ENCODE measurements at regions not wholly inside any gene's neighbourhood (a gene's known extent, or its start where the extent isn't known, plus 50 kb on each side); places are given as distances from the start of the nearest gene placed in this dataset.

DNA sequence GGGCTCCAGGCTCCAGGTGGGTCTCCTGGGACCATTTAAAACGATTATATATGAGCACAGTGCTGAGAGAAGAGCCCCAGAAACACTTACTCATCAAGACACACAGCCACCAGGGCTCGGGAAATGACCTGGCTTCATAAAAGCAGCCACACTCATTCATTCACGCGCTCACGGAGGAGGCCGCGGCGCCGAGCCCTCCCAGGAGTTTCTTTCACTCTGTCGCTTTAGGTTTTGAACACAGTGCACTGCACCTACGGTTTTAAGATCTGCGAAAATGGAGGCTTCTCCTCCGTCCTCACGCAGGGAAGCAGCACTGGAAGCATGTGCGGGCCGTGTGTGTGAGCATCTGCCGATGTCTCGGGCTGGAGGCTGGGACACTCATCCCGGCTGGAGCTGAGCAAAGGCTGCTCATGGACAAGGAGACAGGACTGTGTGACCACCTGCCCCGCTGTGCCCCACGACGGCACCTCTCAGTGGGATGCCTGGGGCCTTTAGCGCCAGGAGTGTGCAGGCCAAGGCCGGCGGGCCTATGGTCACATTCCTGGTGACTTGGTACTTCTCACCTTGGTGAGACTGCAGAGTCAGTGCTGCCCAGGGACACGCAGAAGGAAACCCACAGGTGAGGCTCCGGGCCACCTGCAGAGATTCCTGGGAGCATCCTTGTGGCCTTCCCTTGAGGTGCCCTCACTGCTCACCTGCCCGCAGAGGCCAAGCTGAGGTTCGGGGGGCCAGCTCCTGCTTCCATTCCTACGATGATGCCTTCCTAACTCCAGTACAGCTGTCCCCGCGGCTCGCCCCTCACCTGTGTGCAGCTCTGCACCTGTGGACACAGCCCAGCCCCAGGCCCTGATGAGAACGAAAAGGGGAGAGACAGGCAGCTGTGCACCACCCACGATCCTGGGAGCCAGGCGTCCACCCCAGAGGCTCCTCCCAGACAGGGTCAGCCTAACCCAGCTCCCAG lies 872.0 kb downstream of the BRD1 start:
- no peak for DNase-seq

DNA sequence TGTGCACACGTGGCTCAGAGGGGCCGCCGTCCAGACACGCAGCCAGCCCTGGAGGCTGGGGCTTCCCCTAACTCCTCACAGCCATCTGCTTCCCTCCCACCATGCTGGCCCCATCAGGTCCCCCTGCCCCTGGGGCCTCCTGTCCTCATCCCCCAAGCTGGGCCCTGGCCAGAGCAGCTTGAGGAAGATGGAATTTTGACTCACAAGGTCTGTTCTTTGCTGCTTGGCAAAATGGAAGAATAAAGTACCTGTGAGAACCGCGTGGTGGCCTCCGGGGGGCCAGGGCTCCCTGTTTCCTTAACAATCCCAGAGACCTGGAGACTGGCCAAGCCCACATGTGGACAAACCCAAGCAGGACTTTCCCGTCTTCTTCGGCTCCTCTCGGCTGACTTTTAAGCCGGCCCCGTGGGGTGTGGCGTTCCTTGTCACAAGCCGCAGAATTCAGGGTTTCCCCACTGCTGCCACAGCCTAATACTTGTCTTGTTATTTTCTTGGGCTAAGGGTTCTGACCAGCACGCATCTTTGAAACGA lies 872.8 kb downstream of the BRD1 start:
- DNase-seq, result no peak

DNA sequence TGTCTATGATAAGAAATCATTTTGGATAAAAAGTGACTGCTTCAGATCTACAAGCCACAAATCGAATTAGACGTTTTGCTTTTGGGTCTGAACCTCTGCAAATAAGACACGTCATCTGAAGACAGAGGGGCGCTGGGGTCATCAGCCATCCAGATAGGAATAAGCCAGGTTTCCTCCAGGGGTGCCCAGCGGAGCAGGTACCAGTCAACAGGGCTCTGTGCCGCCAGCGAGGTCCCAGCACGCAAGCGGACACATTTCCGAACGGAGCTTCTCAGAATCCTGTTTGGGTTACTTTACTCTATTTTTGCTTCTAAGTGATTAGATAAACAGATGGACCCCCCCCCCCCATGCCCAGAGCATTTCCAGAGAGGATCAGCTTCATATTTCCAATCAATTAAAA lies 873.8 kb downstream of the BRD1 start:
- no peak for DNase-seq

DNA sequence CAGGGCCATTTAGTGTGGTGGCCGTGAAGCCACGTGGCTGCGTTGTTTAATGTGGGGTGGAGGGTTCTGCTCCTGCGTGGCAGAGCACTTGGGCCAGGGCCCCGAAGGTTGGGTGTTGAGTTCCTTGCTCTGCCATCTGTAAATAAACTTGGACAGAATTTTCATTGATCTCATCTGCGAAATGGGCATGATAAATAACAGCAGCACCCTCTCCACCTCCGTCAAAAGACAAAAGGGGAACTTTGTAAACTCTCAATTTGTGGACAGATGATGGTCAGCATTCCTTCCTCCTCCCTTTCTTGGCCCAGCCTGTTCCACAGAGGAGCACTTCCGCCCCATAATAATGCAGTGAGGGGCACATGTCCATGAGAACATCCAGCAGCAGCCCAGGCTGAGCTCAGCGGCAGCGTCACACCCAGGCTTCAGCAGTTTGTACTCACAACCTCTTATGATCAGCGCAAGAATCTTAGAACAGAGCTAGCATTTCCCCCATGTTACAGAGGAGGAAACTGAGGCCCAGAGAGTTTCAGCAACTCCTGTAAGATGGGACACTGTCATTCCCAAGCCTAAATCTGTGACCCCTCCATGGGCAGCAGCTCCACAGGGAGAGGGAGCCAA lies 874.5 kb downstream of the BRD1 start:
- no peak for DNase-seq

DNA sequence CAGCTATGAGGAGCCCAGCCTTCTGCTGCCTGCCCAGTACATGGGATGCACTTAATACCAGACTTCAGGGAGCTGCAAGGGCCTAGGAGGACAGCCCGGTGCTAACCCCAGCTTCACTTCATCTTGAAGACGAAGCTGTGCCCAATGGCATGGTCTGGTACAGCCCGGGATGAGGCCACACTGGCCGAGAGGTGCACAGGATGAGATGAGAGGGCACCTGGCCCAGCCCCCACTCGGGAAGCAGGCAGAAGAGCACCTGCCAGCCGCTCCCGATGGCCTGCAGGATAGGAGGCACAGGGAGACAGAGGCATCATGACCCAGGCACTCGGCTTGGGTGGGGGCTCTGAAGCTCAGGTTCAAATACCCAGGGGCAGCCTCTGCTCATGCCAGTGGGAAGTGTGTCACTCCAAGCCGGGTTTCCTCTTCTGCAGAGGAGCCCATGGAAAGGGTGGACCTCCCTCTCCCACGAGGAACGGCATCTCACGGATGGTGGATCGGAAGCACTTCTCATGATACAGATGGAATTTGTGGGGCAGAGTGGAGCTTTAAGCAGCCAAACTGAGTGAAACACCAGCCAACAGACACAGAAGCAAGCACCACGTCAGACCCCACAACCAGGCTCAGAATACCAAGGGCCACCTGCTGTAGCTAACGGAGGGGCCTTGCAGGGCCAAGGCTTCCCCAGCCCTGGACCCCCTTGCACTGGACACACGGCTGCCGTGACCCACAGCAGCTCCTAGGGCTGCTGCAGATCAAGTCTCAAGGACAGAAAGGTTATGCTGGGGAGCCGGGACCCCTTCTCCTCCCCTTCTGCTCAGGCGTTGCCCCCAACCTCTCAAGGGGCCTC lies 875.2 kb downstream of the BRD1 start:
- DNase-seq, result no peak

DNA sequence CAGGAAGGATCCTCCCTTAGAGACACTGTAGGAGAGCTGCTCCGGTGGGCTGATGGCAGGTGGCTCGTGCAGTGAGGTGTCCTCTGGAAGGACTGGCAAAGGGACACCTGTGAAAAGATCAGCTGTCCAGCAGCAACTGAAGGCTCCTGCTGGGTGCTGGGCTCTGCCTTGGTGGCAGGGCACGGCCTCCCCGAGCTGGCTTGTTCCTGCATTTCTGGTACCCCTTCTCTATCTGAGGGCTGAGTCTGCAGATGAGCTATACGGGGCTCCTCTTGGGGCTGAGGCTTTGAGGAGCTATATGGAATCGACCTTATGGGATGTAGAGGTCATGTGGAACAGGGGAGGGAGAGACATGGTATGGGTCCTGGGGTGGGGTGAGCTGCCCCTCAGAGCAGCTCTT lies 875.8 kb downstream of the BRD1 start:
- no peak for DNase-seq

DNA sequence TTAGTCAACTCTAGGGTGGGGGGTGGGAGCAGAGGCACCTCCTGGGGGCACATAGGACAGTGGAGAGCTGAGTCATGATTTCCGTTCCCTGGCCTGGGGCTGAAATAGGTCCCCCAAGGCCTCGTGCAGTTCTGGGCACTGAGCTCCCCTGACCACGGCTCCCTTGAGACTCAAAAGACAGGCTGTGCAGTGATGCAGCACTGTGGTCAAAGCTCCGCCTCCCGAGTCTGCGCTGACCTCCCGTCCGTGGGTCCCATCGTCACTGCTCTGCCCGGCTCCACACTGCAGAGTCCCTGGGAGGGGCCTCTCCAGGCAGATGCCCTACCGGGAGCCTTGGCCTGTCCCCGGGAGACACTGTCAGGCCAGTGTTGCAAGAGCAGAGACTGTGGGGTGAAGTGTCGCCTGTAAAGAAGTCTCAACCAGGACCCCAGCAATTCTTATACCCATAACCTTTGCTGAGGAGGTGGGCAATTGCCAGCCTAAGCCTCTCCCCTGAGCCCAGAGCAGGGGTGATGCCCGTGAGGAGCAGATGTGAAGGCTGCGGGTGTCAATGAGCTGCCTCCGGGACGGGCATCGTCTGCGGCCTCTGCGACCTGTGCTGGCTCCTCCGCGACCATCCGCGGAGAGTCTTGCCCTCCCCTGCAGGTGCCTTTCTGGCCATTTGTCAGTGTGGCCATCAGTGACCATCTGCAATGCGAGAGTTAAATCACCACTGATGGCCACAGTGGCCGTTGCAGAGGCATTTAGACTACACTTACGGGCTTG lies 877.3 kb downstream of the BRD1 start:
- no peak for DNase-seq

DNA sequence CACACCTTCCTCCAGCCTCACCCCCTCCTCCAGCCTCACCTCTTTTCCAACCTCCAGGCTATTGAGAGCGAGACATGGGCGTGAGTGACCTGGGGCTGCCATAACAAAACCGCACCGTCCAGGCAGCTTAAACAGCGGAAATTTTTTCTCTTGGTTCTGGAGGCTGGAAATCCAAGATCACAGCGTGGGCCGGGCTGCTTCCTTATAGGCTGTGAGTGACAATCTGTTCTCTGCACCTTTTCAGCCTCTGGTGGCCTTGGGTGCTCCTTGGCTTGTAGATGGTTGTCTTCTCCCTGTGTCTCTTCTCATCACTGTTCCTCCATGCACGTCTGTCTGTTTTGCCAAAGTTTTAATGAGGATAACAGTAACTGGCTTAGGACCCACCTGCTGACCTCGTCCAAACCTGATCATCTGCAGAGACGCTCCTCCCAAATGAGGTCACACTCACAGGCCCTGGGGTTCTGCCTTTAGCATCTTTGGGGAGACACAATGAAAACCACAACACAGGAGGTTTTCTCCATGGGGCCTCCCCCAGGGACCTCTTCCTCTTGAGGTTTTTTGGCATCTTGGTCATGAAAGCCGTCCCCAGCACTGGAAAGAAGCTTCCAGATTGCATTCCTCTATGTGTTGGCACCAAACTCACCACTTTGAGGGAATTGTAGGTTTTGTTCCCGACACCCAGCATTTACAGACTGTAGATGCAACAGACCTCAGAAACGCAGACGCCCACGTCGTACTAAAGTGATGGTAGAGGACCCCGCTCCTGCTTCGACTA lies 878.1 kb downstream of the BRD1 start:
- no peak for DNase-seq

DNA sequence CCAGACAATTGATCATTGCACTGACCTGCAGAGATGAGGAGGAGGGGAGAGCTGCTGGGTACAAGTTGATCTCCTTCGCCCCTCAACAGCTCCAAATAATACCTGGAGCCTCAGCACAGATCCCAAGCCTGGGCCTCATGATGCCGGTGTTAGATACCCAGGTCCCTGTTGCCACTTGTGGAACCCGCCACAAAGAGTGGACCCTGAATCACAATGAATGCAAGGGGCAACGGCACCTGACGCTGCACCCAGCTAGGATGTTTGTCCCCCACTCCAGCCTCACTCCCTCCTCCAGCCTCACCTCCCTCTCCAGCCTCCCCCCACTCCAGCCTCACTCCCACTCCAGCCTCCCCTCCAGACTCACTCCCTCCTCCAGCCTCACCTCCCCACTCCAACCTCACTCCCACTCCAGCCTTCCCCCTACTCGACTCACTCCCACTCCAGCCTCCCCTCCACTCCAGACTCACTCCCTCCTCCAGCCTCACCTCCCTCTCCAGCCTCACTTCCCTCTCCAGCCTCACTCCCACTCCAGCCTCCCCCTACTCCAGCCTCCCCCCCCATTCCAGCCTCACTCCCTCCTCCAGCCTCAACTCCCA lies 879.0 kb downstream of the BRD1 start:
- no peak for DNase-seq

DNA sequence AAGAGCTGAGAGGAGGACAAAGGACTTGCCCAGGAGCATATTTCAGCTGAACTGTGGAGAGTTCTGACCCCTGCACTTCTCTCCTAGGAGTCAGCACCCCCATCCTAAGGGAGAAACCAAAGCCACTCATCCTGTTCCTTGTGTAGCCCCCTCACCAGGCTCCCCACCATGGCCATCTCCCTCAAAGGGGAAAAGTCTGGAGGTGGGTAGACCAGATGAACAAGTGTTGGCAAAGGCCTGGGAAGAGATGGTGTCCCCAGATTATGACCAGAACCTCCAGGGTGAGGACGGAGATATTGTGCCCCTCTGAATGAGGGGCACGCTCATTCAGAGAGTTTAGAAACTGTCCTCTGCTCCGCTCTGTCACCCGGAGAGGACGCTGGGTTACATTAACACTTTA lies 880.0 kb downstream of the BRD1 start:
- DNase-seq, result no peak

DNA sequence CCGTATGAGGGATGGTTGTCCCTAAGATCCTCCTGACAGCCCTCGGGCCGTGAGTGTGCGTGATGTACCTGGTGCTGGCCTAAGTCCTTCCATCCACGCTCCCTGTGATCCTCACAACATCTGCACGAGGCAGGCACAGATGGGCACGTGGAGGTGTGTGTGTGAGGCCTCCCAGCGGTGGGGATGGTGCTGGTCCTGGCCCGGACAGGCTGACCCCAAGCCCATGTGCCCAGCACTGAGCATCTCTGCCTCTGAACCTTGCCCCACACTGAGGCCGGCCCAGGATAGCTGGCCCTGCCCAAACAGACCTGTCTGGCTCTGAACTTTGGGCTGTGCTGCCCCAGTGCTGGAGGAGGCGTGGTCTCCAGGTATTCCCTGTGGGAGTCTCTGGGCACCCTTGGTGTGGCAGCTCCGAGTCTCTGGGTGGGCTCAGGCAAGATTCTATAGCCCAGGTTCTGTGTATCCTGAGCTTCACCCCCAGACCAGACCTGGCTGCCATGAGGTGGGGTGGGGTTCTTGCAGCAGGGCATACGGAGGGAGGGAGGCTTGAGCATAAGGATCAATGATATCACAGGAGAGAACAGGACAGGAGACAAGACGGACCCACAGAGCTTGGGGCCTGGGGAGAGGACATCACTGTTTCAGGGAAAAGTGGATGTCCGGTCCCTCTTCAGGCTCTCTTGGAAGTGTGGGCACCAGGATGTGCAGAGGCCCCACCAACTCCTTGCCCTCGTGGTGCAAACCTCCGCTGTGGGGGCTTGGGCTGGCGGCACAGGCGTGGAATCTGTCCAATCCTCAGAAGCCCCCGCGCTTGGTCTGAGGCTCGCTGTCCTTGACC lies 881.8 kb downstream of the BRD1 start:
- DNase-seq, result no peak

DNA sequence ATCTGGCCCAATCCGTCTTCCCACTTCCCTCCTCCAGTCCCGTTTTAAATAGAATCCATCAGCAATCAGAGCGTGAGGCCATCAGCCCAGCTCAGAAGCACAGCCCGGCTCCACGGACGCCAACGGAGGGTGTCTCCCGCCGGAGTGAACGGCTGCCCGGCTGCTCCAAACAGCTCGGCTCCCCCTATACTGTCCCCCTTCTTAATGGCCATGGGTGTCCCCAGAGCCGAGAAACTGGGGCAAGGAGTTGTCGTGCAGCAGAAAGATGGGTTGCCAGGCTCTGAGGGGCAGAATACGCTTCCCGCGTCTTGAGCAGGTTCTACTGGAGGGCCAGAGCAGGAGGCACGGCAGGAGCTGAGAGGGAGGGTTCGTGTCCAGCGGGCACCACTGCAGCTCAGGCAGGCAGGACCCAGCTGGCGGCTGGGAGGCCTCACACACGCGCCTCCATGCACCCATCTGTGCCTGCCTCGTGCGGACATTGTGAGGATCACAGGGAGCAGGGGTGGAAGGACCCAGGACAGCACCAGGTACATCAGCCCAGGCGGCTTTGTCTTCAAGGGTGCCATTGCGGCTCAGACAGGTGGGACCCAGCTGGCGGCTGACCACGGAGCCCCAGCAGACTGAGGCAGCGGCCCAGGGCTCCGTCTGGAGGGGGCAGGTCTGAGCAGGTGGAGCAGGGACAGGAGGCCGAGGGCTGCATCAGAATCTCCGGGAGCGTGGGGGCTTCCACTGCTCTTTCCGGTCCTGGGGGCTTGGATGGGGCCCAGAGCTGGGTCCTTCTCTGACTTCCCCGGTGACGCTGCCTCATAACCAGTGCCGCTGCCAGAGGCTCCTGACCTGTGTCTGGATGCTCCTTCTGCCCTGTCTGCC lies 882.7 kb downstream of the BRD1 start:
- no peak for DNase-seq

DNA sequence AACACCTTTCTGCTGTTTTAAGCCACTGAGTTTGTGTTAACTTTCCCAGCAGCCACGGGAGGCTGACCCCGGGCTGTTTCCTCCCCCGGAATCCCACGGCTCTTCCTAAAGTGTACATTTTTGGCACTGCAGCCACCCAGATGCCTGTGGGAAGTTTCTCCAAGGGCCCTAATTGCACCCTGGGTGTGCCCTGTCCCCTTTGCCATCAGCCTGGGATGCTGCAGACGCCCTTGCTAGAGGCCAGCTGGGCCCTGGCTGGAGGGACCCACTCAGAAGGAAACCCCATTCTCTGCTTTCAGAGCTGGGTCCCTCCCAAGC lies 883.3 kb downstream of the BRD1 start:
- no peak for DNase-seq

DNA sequence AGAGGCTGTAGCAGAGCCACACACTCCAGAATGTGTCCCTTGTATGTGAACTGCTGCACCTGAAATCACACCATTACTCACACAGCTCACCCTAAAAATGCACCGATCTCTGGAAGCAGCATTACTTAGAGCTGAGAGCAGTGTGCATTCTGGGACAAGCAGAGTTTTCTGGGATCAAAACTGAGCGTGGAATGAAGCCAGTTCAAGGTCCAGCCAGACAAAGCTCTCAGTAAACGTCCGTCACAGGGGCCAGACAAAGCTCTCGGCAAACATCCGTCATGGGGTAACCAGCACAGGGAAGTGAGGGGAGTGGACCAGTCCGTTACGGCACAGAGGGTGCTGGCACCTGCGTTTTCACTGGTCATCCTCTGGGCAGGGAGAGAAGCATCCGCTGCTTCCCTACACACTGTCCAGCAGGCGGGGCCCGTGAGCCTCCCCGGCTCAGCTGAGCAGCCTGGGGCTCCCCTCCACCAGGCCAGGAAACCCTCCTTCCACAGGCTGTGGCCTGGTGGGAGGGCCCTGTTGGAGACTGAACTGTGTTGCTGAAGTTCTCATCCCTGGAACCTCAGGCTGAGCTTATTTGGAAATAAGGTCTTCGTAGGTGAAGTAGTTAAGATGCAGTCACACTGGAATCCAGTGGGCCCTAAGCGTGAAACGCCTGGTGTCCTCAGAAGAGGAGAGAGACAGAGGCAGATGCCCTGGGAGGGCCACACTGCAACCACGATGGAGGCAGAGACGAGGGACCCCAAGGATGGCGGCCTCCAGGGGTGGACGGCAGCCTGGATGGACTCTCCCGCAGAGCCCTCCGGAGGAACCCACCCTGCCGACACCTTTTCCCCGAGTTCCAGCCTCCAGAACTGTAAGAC lies 883.9 kb downstream of the BRD1 start:
- DNase-seq, result no peak

DNA sequence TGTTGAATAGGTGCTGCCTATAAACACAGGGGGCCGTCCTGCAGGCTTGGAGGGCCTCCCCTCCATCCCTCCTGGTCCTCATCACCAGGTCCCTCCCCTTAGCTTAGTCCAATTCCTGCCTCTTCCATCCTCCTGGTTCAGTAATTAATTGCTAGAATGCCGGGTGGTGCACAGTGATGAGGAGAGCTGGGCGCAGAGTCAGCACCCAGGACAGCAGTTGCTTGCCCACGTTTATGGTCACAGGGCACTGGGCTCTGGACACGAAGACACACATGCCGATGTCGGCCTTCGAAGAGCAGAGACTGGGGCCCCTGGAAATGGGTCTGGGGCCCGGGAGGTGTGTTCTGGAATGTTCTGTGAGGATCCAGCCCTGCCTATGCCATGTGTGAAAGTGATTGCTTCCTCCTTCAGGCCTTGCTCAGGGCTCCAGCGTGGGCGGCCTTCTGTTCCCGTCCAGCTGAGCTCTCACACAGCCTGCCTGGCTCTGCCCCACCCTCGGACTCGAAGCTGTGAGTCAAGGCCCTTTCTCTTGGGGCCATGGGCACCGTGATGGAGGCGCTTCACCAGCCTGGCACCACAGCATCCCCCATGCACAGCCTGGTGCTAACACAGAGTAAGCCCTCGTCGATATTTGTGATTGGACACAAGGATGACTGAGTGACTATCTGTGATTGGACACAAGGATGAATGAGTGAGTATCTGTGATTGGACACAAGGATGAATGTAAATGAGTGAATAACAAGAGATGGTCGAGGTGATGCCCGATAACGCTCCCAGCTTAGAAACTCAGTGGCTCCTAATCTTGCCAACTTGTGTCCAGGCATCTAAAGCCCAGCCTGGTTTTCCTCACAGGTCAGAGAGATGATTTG lies 884.7 kb downstream of the BRD1 start:
- no peak for DNase-seq

DNA sequence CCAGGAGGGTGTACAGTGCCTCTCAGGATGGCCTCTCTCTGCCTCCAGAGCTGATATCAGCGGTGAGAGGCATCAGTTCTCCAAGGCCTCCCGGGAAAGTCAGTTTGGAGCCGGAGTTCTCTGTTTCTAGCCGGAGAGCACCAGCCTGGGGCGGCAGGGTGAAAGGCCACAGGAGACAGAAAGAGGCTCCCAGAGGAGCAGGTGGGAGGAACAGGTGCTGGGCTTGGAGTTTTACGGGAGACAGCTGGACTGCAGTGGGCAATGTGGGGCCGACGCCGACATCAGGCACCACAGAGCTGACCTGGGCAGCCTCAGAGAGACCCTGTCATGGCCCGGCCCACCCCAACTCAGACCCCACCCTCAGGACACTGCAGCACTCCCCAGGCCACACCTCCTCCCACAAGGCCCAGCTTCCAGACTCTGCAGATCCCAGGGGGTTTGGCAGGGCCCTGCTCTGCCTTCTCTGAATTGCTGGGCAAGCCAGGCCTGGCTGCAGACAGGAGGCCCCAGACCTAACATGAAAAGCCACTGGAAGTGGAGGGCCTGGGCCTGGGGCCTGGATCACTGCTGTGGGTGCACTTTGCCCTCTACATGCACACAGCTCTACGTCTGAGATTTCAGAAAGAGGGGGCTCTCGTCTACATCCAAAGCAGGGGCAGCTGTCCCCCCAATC lies 885.6 kb downstream of the BRD1 start:
- no peak for DNase-seq
